Left lung (tissue), 4 donors: ENCODE measurements at regions not wholly inside any gene's neighbourhood (a gene's known extent, or its start where the extent isn't known, plus 50 kb on each side); places are given as distances from the start of the nearest gene placed in this dataset.

Experiments
- ATAC-seq: fragments of 200-7000 bp; cut with Tn5 transposase; one replicate; pipeline ENCODE4 v1.9.1; 2020; ENCODE audit warnings: moderate library complexity
- DNase-seq, 4 donors: peaks; one replicate each; pipeline ENCODE4 v3.0.0-alpha.2; 2013 to 2020
- H3K27ac ChIP-seq, 2 donors: fragments of 200-600 bp; sonication (generic) in 1 of 2; one replicate each; pipeline versions ENCODE4 v1.5.0 to v1.8.0; 2020 to 2021
- H3K27me3 ChIP-seq, 2 donors: fragments of 200-600 bp; sonication (generic) in 1 of 2; one replicate each; pipeline versions ENCODE4 v1.5.0 to v1.8.0; 2020 to 2021
- H3K36me3 ChIP-seq, 2 donors: fragments of 200-600 bp; sonication (generic) in 1 of 2; one replicate each; pipeline versions ENCODE4 v1.5.0 to v1.8.0; 2020 to 2021
- H3K4me1 ChIP-seq, 2 donors: fragments of 200-600 bp; one replicate each; pipeline ENCODE4 v1.8.0; 2021
- H3K4me3 ChIP-seq, 2 donors: fragments of 200-600 bp; sonication (generic) in 1 of 2; one replicate each; pipeline versions ENCODE4 v1.5.0 to v1.8.0; 2020 to 2021; ENCODE audit warnings: mild to moderate bottlenecking in 1 of 2
- H3K9me3 ChIP-seq, 2 donors: fragments of 200-600 bp; sonication (generic) in 1 of 2; one replicate each; pipeline versions ENCODE4 v1.5.0 to v1.8.0; 2020 to 2021
- CTCF ChIP-seq, 2 donors: fragments of 200-600 bp; sonication (generic) in 1 of 2; IDR thresholded peaks; one replicate each; pipeline versions ENCODE4 v1.5.0 to v1.8.0; 2021; ENCODE audit warnings: antibody characterized with exemption in 2 of 2
- intact Hi-C, 2 donors: fragments of 100-400 bp; cut with DNase I; formaldehyde crosslinking; loops; one replicate each; pipeline versions ENCODE4 v1.11.2 to v1.14.2; 2022
- donor health status: DM: no; HTN: yes; CAD: no.
- donor health status: DM: no; HTN: no; CAD: no.

GRCh38 chr1:232519186-232519585 lies 110.7 kb downstream of the SIPA1L2 start:
- H3K27ac ChIP-seq, result no peak overlapping the region
- H3K4me1 ChIP-seq, result no peaks in the 10 kb centered on the region
- H3K4me3 ChIP-seq, result no peak overlapping the region
- no peak for DNase-seq
- intact Hi-C loops, result no loop called here
- no peaks in the 10 kb centered on the region for H3K9me3 ChIP-seq
- H3K27me3 ChIP-seq, result no peaks in the 10 kb centered on the region
- no peak for TF ChIP-seq CTCF (IDR thresholded peaks at IDR 0.05)
- ATAC-seq, result no peak
- H3K36me3 ChIP-seq, result peaks cover 0 to 11% of the 10 kb centered on the region in 2 donors

GRCh38 chr1:232518349-232518748 lies 111.6 kb downstream of the SIPA1L2 start:
- ATAC-seq, result no peak
- Histone ChIP-seq H3K27ac (no peak overlapping the region), H3K4me3 (no peak overlapping the region)

GRCh38 chr1:232517204-232517603 lies 112.7 kb downstream of the SIPA1L2 start:
- no peak for TF ChIP-seq CTCF (IDR thresholded peaks at IDR 0.05)
- no peak for DNase-seq

More at GRCh38 chr1:232518349-232518748, 111.6 kb downstream of the SIPA1L2 start:
- no peaks in the 10 kb centered on the region for H3K9me3 ChIP-seq
- peaks cover 0 to 20% of the 10 kb centered on the region in 2 donors for H3K36me3 ChIP-seq
- no peak for DNase-seq
- H3K4me1 ChIP-seq, result no peaks in the 10 kb centered on the region
- TF ChIP-seq CTCF (IDR thresholded peaks at IDR 0.05), result no peak
- intact Hi-C loops, result no loop called here
- no peaks in the 10 kb centered on the region for H3K27me3 ChIP-seq

GRCh38 chr1:232515706-232516105 lies 114.2 kb downstream of the SIPA1L2 start:
- Histone ChIP-seq H3K4me1 (no peaks in the 10 kb centered on the region), H3K27me3 (no peaks in the 10 kb centered on the region), H3K9me3 (no peaks in the 10 kb centered on the region), H3K36me3 (peaks cover 0 to 21% of the 10 kb centered on the region in 2 donors), H3K4me3 (no peak overlapping the region), H3K27ac (no peak overlapping the region)
- TF ChIP-seq CTCF (IDR thresholded peaks at IDR 0.05), result no peak
- ATAC-seq (no peak), DNase-seq (no peak)
- intact Hi-C loops, result no loop called here

More at GRCh38 chr1:232517204-232517603, 112.7 kb downstream of the SIPA1L2 start:
- peaks cover 0 to 21% of the 10 kb centered on the region in 2 donors for H3K36me3 ChIP-seq
- ATAC-seq, result no peak
- H3K4me1 ChIP-seq, result no peaks in the 10 kb centered on the region
- H3K27me3 ChIP-seq, result no peaks in the 10 kb centered on the region
- intact Hi-C loops, result no loop called here
- no peaks in the 10 kb centered on the region for H3K9me3 ChIP-seq
- no peak overlapping the region for H3K27ac ChIP-seq
- no peak overlapping the region for H3K4me3 ChIP-seq

GRCh38 chr1:232512712-232513111 lies 117.2 kb downstream of the SIPA1L2 start:
- H3K9me3 ChIP-seq, result no peaks in the 10 kb centered on the region
- no peak overlapping the region for H3K27ac ChIP-seq
- peaks cover 0 to 21% of the 10 kb centered on the region in 2 donors for H3K36me3 ChIP-seq
- no peak for ATAC-seq
- no peak overlapping the region for H3K4me3 ChIP-seq
- intact Hi-C loops, result no loop called here
- TF ChIP-seq CTCF (IDR thresholded peaks at IDR 0.05), result no peak
- H3K4me1 ChIP-seq, result peaks cover 11 to 28% of the 10 kb centered on the region in 2 donors
- no peaks in the 10 kb centered on the region for H3K27me3 ChIP-seq
- no peak for DNase-seq
